ENCODE measurements at regions not wholly inside any gene's neighbourhood (a gene's known extent, or its start where the extent isn't known, plus 50 kb on each side); places are given as distances from the start of the nearest gene placed in this dataset.

DNA sequence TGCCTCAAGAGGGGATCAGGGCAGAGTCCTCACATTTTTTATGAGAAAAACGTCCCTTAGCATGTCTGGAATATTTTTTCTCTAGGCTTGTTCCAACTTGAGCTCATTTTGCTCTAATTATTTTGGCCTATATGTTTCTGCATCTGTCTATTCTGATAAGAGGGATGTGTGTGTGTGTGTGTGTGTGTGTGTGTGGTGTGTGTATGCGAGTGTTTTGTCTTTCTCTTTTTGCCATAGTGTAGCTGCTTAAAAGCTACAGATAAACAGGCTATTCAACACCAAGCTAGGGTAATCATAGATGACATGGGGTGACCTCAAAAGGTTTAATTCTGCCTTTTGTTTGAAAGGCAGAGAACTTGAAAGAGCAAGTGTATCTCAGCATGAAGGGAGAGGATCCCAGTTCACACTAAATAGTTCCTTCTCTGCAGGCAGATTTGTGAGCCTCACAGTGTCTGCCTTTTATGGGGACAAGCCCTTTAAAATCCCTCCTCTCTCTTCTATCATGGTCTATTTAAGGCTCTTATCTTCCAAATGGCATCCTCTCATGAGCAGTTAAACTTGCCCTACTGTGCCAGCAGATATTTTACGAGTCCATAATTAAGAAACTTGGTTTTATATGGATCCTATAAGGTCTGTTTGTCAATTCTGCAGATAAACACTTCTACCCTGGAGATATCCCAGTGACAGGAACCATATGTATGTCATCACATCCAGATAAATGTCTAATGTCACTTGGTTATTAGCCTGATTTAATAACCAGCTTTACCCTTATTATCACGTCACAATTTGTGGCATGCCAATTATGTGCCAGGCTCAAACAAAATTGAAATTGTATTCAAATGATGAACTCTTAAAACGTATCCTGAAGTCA lies 202.9 kb upstream of the MTPN start:
- no peak for DNase-seq (ENCODE audit: low read depth in 1 of 2, low spot score in 1 of 2)

DNA sequence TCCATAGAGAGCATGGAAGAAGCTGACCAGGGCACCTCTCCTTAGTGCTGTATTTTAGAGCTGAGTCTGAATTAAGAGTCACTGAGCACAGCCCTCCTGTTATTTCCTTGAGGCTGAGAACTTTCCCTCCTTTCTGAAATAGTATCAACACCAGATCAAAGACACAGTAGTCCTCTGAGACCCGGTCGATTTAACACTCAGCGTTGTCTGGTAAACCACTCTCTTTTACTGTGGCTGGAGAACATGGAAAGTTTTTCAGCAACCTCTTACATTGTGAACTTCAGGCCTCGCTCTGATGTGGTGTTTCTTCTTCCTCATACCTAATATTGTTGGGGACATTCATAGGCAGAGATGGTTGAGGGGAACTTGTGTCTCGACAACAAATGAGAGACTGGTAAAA lies 202.0 kb upstream of the MTPN start:
- DNase-seq (ENCODE audit: low read depth in 1 of 2, low spot score in 1 of 2): no peak

DNA sequence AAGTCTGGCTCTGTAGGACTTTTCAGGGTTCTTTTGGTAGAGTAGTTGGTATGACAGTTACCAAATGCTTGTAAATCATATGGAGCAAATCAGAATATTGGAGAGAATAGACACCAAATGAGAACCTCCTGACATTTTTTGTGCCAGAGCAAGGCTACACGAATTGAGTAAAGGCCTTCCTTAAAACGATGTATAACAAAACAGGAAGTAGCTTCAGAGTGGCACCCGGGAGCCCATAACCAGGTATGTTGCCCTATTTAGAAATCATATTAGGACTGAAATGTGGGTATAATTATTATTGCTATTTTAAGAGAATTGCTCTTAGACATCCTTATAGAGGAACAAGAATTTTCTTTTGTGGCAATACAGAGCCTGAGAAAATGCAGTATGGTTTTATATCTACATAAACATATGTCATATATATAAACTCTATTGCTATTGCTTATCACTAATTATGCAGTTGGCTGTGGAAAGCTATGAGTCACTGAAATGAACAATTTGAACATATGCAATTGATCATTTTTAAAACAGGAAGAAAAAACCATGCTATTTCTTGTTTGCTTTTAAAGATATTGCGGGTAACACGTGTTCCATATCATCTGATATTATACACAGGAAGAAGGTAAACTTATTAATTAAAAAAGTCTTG lies 197.4 kb upstream of the MTPN start:
- DNase-seq (ENCODE audit: low read depth in 1 of 2, low spot score in 1 of 2): no peak

DNA sequence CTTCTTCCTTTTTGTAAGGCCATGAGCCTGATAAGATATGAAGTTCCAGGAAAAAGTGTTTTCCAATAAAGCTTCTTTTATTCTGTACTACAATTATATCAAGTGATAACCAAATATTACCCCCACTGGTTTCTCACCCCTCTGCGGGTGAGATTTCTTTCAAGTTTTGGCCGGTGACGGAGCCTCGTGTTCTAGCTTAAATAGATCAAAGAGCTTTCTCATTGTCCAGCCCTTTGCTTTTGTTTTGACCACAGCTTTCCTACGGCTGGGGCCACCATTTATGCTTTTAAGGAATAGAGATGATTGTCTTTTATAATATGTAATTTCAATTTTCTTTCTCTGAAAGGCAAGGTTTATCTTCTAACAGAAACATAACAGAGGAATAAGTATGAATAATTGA lies 196.7 kb upstream of the MTPN start:
- DNase-seq (ENCODE audit: low read depth in 1 of 2, low spot score in 1 of 2): no peak

DNA sequence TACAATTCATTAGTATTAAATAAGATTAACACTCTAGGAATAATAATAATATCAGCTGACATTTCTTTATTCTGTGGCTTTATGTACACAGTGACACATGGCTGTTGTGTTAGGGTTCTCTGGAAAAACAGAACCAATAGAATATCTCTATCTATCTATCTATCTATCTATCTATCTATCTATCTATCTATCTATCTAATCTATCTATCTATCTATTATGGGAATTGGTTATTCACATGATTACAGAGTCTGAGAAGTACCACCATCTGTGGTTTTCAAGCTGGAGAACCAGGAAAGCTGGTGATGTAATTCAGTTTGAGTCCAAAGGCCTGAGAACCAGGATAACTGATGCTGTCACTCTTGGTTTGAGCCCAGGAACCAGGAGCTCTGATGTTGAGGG lies 194.1 kb upstream of the MTPN start:
- no peak for DNase-seq (ENCODE audit: low read depth in 1 of 2, low spot score in 1 of 2)

DNA sequence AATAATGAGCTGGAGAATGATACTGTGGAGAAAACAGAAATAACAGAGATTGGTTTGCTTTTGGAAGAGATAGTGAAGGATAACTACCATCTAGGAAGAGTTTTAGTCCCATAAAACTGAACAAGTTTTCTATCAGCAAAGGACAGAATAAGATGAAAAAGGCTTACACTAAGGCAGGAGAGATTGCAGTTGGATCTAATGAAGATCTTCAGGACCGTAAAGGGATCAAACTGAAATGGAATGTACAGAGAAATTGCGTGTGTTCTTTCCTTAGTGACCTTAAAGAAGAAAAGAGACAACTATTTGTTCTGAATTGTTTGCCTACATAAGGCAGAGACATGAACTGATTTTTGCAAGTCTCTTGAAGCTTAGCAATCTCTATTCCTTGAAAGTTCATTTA lies 191.7 kb upstream of the MTPN start:
- DNase-seq (ENCODE audit: low read depth in 1 of 2, low spot score in 1 of 2): no peak

DNA sequence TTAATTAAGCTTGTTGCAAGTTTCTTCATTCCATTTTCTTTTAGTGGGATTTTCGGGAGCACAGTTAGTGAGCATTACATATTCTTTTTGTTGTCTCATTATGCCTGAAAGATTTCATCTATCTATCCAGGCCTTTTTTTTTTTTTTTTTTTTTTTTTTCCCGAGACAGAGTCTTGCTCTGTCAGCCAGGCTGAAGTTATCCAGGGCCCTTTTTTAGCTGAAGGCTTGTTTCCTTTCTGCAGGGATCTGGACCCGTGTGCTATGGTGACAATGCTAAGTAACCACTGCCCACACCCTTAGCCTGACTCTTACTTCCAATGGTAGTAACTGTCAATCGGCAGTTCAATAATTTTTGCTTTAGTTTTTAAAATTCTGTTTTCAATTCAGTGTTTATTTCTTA lies 190.8 kb upstream of the MTPN start:
- DNase-seq (ENCODE audit: low read depth in 1 of 2, low spot score in 1 of 2): no peak

DNA sequence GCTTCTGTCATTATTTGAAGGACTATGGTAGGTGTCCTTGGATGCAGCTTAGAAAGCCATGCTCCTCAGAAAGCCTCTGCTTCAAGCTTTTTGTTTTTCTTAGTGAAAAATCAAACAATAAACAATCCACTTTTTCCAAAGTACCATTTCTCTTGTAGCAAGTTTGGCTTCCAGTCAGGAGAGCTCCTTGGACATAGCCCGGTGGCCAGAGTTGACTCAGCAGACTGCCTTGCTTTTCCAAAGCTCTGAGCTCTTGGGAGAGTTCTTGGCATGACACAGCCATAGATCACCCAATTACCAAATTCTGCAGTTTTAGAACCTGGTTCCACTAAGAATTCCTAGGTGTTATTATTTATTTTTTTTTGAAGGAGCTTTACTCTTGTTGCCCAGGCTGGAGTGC lies 189.4 kb upstream of the MTPN start:
- DNase-seq (ENCODE audit: low read depth in 1 of 2, low spot score in 1 of 2): no peak

DNA sequence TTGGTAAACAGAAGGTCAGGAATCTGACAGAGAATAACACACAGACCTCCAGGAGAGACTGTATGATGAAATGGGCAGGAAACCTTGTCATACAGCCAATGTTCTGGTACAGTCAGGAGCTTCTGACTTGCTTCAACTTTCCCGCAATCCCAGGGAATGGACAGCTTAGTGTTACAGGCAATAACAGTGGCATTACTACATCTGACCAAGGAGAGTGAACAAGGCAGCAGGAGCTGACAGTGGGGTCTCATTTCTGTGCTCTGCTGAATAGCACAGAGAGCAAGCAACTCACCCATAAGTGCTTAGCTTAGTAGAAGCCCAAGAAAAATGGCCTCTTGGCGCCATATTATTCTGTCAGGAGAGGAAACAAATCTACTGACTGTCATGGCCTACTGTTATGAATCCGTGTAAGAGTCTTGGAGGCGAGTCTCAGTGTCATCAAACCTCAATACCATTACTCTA lies 186.2 kb upstream of the MTPN start:
- no peak for DNase-seq (ENCODE audit: low read depth in 1 of 2, low spot score in 1 of 2)

DNA sequence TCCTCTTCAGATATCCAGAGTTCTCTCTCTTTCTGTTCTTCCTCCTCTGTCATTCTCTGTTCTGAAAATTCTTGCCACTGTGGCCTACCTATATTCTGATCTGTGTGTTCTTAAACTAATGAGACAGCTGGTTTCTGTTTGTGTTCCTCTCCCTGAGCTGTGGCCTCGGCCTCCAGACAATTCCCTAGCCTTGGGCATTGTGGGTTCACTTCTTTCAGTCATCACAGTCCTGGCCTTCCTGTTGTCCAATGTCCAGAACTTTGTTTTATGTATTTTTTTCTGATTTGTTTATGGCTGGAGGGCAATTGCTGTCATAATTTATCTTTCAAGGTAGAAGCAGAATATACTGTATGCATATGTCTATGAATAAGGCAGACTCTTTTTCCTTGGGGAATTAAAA lies 173.2 kb upstream of the MTPN start:
- no peak for DNase-seq (ENCODE audit: low read depth in 1 of 2, low spot score in 1 of 2)

DNA sequence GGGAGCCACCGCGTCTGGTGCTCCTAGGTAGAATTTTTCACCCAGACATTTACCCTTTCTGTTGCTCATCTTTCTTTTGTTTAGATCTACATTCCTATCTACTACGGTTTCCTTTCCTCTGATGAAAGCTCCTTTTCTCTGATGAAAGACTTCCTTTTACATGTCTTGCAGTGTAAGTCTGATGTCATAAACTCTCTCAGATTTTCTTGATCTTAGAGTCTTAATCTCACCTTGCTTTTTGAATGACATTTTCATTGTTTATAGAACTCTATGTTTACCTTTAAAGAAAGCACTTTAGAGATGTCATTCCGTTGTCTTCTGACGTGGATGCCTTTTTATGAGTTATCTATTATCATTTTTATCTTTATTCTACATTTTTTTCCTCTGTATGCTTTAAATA lies 171.8 kb upstream of the MTPN start:
- no peak for DNase-seq (ENCODE audit: low read depth in 1 of 2, low spot score in 1 of 2)

DNA sequence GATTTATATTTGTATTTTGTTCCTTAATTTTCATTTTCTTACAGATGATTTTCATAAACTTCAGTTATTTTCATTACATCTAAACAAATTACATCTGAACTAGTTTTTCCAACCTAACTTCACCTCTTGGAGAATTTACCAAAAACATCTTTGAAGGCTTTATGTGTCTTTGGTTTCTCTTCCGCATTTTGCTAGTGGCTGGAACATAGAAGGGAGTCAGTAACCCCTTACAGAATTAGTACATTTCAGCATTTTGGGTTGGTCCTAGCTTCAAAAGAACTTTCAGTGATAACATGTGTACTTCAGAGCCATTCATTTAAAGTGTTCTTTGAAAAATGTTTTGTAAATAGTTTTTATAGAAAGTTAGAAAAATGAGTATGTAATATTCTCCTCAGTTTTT lies 169.8 kb upstream of the MTPN start:
- no peak for DNase-seq (ENCODE audit: low read depth in 1 of 2, low spot score in 1 of 2)

DNA sequence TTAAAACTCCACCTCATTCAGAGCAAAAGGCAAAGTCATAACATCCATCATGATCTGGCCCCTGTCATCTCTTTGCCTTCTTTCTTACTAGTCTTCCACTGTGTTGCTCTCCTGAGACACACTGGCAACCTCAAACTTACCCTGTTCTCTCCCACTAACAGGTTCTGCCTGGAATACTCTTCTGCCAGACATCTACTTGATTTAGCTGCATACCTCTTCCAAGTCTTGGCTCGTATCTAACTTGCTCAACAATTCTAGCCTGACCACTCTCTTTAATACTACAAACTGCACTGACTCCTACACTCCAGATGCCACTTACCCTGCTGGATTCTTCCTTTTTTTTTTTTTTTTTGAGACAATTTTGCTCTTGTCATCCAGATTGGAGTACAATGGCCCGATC lies 167.0 kb upstream of the MTPN start:
- no peak for DNase-seq (ENCODE audit: low read depth in 1 of 2, low spot score in 1 of 2)

DNA sequence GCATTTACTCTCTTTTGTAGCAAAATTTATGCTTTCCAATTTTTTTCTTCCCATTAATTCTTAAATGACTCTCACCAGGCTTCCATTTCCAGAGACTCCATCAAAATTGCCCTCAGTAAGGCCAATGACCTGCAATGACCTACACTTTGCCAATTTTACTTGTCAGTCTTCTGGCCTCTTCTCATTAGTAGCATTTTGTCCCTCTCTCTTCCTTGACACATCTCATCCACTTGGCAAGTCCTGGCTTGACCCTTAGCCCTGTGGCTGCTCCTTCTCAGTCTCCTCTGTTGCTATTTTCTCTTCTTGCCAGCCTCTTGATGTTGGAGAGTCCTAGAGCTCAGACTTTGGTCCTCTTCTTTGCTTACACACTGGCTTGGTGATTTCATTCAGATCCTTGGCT lies 166.1 kb upstream of the MTPN start:
- DNase-seq (ENCODE audit: low read depth in 1 of 2, low spot score in 1 of 2): no peak

DNA sequence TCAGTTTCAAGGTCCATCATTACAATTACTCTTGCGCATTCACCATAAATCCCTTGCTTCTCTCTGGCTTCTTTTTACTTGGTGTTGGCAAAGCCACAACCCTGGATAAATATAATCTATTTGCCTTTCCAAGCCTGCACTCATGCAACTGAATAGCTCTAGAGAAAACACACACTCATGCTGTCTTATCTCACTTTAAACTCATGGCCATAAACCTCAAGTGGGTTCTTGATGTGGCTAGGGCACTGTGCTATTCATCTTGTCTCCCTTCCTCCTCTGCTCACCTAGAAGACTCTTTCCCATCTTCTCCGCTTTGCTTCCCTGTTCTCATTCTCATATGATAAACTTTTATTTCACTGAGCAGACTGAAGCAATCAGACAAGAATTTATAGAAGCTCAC lies 165.4 kb upstream of the MTPN start:
- no peak for DNase-seq (ENCODE audit: low read depth in 1 of 2, low spot score in 1 of 2)

DNA sequence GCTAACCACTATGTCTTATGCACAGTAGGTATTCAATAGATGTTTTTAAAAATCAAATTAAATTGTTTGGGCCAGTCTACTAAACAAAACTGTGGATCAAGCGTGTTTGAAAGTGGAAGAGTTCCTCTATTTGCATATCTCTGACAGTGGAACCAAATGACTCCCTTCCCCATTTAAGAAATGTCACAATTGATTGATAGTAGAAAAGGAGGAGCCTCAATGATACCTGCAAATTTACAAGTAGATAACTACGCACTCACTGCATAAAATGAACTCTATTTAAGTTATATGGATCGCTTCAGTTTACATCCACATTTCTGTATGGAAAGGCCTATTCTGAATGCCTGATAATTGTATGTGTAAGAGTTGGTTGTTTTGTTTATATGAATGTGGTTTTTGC lies 163.3 kb upstream of the MTPN start:
- no peak for DNase-seq (ENCODE audit: low read depth in 1 of 2, low spot score in 1 of 2)

DNA sequence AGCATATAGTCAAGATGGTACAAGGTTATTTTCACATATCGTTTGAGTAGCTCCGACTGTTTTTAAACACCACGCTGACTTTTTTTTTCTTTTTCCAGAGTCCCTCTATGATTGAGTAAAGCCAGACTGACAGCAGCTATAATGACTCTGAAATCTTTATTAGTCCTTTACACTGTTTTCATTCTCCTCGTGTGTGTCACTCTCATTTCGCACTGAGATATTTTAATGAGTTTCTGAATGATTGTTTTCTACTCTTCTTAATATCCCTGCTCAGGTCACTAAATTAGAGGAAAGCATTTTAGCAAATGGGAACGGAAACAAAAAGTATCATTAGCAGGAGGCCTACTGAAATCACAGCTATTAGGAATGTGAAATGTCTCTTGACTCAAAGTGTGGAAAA lies 162.3 kb upstream of the MTPN start:
- no peak for DNase-seq (ENCODE audit: low read depth in 1 of 2, low spot score in 1 of 2)

DNA sequence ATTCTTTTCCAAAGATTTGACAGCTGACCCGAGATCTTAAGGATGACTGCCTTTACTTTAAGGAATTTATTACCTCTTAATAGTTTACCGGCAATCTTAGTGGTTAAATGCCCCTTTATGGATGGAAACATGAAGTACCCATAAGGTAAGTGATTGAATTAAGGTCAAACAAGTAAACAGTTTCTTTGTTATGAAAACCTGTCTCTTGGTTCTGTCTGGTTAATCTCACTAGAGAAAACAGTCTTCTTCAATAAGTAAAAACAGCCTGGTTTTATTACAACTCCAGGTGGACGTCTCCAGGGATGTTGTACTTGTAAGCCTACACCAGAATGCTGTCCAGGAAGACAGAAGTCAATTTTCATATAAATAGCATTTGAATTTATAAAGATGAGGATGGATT lies 161.8 kb upstream of the MTPN start:
- no peak for DNase-seq (ENCODE audit: low read depth in 1 of 2, low spot score in 1 of 2)

DNA sequence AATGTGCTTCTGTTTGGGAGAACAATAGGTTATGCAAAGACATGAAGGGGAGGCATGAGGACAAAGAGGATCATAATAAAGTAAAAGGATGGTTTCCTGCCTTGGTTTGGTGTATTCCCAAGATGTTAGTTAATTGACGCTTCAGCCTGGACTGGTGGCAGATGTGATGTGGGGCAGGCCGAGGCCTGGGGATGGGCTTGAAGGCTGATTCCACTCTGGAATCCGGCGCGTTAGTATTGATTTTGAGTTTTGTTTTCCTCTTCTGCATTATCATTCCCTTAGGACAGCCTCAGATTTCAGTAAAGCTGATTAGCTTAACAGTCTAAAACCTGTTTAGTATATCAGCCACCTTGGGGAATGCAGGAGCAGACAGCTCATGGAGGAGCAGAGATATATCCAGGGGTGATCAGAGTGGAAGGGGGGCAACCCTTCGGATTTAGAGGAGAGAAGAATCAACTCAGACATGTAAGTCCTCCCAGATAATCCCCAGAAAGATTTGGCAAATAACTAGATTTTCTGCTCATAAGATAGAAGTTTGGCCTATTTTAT lies 159.8 kb upstream of the MTPN start:
- DNase-seq (ENCODE audit: low read depth in 1 of 2, low spot score in 1 of 2): no peak

DNA sequence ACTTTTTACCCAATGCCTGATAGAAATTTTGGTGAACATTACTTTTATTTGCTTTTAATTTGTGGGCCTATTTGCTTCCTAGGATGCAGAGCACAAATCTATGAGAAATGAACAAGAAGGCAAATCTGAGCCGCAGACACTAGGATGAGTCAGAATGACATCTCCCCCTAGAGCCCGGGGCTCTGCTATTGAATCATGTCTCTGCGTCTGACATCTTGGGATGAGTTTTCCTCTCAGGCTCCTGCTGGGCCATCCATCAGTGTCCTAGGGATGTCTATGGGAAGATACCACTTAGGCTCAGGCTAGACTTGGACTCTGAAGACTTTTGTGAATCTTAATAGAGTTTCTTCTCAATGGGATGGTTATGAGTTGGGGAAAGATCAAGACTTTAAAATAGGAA lies 157.3 kb upstream of the MTPN start:
- no peak for DNase-seq (ENCODE audit: low read depth in 1 of 2, low spot score in 1 of 2)

DNA sequence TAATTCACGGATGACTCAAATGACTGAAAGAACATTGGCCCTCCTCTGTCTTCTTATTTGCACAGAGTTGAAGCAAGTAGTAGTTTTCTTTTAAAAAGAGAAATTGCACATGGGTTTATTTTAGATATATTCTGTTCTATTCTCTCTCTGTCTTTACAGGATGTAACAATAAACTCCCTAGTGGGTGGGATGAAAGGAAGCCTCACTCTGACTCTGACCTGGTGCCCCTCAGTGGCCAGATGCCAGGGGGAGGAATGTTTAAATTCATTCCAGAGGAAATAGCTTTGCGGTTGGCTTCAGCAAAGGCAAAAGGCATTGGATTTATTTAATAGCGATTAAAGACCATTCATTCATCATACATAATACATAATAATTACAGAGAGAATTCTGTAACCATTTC lies 156.4 kb upstream of the MTPN start:
- no peak for DNase-seq (ENCODE audit: low read depth in 1 of 2, low spot score in 1 of 2)

DNA sequence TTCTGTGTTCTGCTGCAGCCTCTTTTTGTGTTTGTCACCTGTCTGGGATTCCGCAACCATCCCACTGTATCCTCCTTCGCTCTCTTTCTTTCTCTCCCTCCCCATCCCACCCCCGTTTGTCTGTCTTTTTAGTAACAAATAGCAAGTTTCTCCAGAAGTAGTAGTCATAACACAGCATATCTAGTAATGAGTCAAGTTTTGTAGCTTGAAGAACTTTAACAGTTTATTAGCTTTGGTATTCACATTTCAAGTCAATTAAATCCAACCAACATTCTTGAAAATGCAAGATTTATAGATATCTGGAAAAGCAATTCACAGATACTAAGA lies 154.1 kb upstream of the MTPN start:
- no peak for DNase-seq (ENCODE audit: low read depth in 1 of 2, low spot score in 1 of 2)
